GM18858 (cell line): ENCODE measurements at regions not wholly inside any gene's neighbourhood (a gene's known extent, or its start where the extent isn't known, plus 50 kb on each side); places are given as distances from the start of the nearest gene placed in this dataset.

Source experiments
- ATAC-seq: cut with Tn5 transposase; IDR thresholded peaks from one replicate; pipeline ENCODE4 v1.9.1; 2021; ENCODE audit not compliant: unreplicated experiment

GRCh38 chr14:56918849-56919574 is 108.7 kb upstream of the OTX2 start:
- ATAC-seq: no peak

GRCh38 chr14:56905282-56905681 is 95.0 kb upstream of the OTX2 start:
- ATAC-seq: no peak

GRCh38 chr14:56903304-56903969 is 93.2 kb upstream of the OTX2 start:
- ATAC-seq: no peak

GRCh38 chr14:56902385-56902784 is 92.1 kb upstream of the OTX2 start:
- no peak for ATAC-seq

- no peak for ATAC-seq
Observed at GRCh38 chr14:56900726-56901125, 90.4 kb upstream of the OTX2 start.

GRCh38 chr14:56899829-56900228 is 89.5 kb upstream of the OTX2 start:
- no peak for ATAC-seq

GRCh38 chr14:56896922-56897321 is 86.6 kb upstream of the OTX2 start:
- no peak for ATAC-seq

- ATAC-seq: no peak
Observed at GRCh38 chr14:56896231-56896630, 86.0 kb upstream of the OTX2 start.

- ATAC-seq: no peak
Observed at GRCh38 chr14:56895154-56895553, 84.9 kb upstream of the OTX2 start.

- ATAC-seq: no peak
Observed at GRCh38 chr14:56894591-56894991, 84.3 kb upstream of the OTX2 start.

GRCh38 chr14:56892959-56893358 is 82.7 kb upstream of the OTX2 start:
- ATAC-seq: no peak

GRCh38 chr14:56891226-56891625 is 80.9 kb upstream of the OTX2 start:
- no peak for ATAC-seq

- no peak for ATAC-seq
Observed at GRCh38 chr14:56889705-56890104, 79.4 kb upstream of the OTX2 start.

GRCh38 chr14:56888274-56888673 is 78.0 kb upstream of the OTX2 start:
- ATAC-seq: no peak

- ATAC-seq: no peak
Observed at GRCh38 chr14:56887216-56887615, 76.9 kb upstream of the OTX2 start.

GRCh38 chr14:56886471-56887062 is 76.3 kb upstream of the OTX2 start:
- ATAC-seq: no peak

- no peak for ATAC-seq
Observed at GRCh38 chr14:56885825-56886224, 75.5 kb upstream of the OTX2 start.

GRCh38 chr14:56884617-56885016 is 74.3 kb upstream of the OTX2 start:
- ATAC-seq: no peak

- no peak for ATAC-seq
Observed at GRCh38 chr14:56881181-56881580, 70.9 kb upstream of the OTX2 start.

- ATAC-seq: no peak
Observed at GRCh38 chr14:56878766-56879165, 68.5 kb upstream of the OTX2 start.

- ATAC-seq: no peak
Observed at GRCh38 chr14:56875104-56875675, 64.9 kb upstream of the OTX2 start.

GRCh38 chr14:56874375-56874774 is 64.1 kb upstream of the OTX2 start:
- no peak for ATAC-seq
